ENCODE measurements at regions not wholly inside any gene's neighbourhood (a gene's known extent, or its start where the extent isn't known, plus 50 kb on each side); places are given as distances from the start of the nearest gene placed in this dataset.

- no peak for DNase-seq (ENCODE audit: low spot score)
These were observed 471.1 kb upstream of the SMIM21 start for GRCh38 chr18:75898651-75899050.

GRCh38 chr18:75897386-75897785 lies 469.9 kb upstream of the SMIM21 start:
- DNase-seq (ENCODE audit: low spot score), result no peak

- no peak for DNase-seq (ENCODE audit: low spot score)
These were observed 469.4 kb upstream of the SMIM21 start for GRCh38 chr18:75896865-75897264.

DNA sequence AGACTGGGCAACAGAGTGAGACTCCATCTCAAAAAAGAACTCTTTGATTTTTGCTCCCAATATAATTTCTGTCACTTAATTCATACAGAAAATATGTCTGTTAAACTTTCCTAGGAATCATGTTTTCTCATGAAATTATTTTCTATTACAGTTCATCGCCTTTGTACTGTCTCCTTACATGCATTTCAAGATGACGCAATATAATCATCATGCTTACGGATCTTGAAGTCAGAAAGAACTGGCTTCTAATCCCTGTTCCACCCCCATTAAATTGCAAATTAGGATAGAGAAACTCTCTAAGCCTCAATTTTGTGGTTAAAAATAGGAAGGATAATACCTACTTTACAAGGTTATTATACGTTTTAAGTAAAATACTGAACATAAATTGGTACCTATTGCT lies 467.6 kb upstream of the SMIM21 start:
- no peak for DNase-seq (ENCODE audit: low spot score)

- no peak for DNase-seq (ENCODE audit: low spot score)
These were observed 457.2 kb upstream of the SMIM21 start for GRCh38 chr18:75884728-75885127.

- no peak for DNase-seq (ENCODE audit: low spot score)
These were observed 453.5 kb upstream of the SMIM21 start for GRCh38 chr18:75880925-75881504.

DNA sequence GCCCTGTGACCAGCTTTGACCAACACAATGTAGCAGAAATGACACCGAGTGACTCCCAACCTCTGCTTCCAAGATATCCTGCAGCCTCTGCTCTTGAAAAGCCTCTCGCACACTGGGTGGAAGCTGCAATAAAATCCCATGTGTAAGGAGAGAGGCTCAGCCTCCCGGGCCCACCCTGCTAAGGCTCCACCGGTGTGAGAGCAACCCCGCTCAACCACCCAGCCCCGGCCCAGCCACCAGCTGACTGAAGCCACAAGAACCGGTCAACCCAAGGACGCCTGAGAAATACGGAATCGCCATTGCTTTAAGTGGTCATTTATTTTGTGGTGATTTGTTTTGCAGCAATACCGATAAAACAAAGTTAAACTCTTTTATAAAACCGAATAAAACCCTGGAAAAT lies 452.8 kb upstream of the SMIM21 start:
- no peak for DNase-seq (ENCODE audit: low spot score)

GRCh38 chr18:75879196-75879595 lies 451.7 kb upstream of the SMIM21 start:
- no peak for DNase-seq (ENCODE audit: low spot score)

- no peak for DNase-seq (ENCODE audit: low spot score)
These were observed 448.1 kb upstream of the SMIM21 start for GRCh38 chr18:75875559-75875958.

DNA sequence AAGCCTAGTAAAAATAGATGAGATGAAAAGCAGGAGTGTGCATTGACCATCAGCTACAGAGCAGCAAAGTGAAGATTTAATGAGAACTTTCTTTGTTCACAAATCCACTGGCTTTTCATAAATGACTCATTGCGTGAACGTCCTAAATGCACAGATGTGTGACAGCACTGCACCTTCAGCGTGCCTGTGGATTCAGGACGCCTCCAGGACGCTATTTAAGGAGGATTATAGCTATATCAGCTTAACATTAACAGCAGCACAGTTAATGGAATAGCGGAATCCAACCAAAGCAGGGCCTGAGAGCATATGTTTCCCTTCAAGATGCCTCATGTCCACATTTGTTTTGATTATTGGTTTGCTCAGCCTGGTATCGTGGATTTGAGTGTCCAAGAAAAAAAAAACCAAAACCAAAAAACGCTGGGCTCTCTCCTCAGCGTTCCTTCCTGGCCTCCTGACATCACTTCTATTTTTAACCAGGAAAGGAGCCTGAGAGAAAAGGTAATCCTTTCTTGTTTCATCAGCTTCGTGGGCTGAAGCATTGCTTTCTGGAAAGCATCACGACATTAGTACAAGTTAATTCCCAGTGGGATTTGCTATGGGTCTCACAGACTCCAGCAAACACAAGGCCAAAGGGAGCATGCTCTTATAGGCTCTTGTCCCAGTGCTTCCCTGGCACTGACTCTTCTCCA lies 447.0 kb upstream of the SMIM21 start:
- no peak for DNase-seq (ENCODE audit: low spot score)

DNA sequence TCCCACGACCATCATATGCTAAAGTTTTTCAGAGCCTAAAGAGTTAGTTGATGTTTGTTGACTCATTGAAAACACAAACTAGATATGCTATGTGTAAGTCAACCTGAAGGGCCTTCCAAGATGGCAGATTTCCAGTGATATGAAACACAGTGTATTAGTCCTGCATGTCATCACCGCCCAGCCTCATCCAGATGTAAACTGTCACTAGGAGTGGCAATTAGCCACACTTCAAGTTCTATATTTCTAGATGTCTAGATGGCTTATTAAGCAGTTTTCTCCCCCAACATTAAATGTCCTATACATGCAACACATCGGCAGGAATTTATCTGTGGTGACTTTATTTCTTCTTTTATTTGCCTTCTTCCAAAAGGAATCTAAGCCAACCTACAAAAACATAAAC lies 444.1 kb upstream of the SMIM21 start:
- no peak for DNase-seq (ENCODE audit: low spot score)

- DNase-seq (ENCODE audit: low spot score), result no peak
These were observed 441.7 kb upstream of the SMIM21 start for GRCh38 chr18:75869162-75869561.

GRCh38 chr18:75868031-75868430 lies 440.5 kb upstream of the SMIM21 start:
- DNase-seq (ENCODE audit: low spot score), result no peak

DNA sequence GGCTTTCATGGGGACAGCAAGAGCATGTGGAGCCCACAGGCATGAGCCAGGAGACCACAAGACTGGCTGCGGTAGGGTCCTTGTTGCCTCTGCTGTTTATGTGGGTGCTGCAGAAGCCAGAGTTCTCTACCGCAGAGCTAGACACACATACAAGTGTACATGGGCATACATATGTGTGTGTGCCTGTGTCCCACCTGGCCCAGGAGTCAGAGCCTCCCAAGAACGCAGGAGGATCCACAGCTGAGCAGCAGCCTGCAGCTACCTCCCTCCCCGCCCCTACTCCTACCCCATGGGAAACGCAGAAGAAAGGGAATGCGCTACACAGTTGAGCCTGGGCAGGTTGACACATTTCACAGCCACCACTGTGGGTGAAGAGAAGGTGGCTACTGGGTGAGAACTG lies 438.1 kb upstream of the SMIM21 start:
- no peak for DNase-seq (ENCODE audit: low spot score)

DNA sequence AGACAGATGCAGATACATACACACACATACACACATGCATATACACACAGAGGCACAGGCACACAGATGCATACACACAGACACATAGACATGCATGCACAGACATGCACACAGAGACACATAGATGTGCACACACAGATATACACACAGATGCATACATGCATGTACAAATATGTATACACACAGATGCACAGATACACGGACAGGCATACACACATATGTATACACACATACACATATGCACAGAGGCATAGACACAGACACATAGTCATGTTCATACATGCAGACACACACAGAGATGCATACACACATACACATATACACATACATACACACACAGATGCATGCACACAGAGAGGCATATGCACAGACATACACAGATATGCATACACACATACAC lies 437.3 kb upstream of the SMIM21 start:
- DNase-seq (ENCODE audit: low spot score), result no peak

- no peak for DNase-seq (ENCODE audit: low spot score)
These were observed 436.2 kb upstream of the SMIM21 start for GRCh38 chr18:75863696-75864095.

DNA sequence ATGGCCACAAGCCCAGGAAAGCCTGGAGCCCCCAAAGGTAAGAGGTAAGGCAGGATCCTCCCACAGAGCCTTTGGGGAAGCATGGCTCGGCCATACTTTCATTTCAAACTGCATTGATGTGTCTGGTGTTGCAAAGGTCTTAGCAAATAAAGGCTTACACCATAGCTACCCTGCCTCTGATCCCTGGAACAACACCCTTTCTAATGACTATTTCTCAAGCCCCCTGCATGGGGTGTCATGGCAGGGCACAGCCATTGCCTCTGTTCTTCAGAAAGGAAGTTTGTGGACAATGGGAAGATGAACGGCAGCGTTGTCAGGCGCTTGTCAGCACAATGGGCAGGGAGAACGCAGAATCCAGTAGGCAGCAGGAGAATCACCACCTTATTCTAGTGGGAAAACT lies 435.0 kb upstream of the SMIM21 start:
- no peak for DNase-seq (ENCODE audit: low spot score)

DNA sequence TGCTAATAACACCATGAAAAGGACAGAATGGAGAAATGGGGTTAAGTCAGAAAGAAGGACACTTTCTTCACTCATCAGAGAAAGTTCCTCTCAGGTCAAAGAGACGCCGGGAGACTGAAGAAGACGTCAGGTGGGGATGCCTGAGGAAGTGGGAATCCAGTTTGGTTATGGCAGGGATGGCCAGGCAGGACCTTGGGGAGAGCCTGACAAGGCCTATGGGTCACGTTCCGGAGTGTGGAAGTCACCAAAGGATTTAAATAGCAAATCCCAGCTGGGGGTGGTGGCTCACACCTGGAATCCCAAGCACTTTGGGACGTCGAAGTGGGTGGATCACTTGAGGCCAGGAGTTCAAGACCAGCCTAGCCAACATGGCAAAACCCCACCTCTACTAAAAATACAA lies 432.7 kb upstream of the SMIM21 start:
- no peak for DNase-seq (ENCODE audit: low spot score)

DNA sequence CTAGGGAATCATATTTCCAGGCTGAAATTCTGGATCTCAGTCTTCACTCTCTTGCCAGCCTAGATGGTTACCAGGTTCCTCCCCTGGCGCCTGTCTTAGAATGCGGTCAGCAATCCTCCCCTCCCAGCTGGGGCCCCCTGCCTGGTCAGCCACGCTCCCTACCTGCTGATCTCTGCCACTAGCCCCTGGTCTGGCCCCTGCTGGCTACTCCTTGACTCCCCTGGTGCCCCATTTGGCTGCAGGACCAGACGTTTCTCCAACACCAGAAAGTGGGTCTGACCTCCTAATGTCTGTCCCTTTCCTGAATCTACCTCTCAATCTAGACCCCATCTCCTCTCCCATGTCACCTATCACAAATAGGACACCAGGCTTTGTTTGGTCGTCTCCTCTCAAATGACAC lies 432.0 kb upstream of the SMIM21 start:
- DNase-seq (ENCODE audit: low spot score), result no peak

DNA sequence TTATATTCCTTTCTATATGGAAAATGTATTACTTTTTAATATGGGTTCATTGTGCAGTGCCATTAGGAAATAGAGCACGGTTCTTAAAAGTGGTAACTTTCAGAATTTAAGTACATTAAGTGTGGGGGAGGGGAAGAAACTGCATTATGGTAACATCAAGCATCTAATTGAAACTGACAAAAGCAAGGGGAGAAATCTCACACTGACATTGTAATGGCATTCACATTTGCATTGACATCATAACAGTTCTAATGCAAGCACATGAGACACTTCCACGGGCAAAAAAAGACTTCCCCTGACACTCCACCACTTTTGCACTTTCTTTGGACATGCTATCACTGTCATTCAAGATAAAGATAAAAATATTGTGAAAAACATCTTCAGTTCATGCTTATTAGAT lies 431.3 kb upstream of the SMIM21 start:
- no peak for DNase-seq (ENCODE audit: low spot score)

- no peak for DNase-seq (ENCODE audit: low spot score)
These were observed 430.1 kb upstream of the SMIM21 start for GRCh38 chr18:75857558-75857957.

DNA sequence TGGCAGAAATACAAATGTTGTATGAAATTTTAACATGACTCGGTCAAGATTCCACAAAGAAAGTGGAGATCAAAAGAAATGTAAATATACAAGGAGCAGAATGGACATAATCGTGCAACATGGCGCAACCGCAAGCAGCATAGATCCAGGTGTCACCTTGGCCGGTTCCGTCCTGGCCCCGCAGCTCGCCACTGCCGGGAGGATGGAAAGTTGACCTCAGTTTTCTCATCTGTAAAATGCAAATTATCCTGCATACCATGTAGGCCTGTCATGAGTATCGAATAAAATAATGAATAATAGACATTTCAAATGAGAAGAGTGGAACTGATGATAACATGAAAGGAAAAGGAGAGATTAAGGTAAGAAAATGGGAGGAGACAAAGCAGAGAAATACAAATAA lies 427.3 kb upstream of the SMIM21 start:
- DNase-seq (ENCODE audit: low spot score), result no peak

GRCh38 chr18:75854174-75854573 lies 426.7 kb upstream of the SMIM21 start:
- DNase-seq (ENCODE audit: low spot score), result no peak

GRCh38 chr18:75846321-75846720 lies 418.8 kb upstream of the SMIM21 start:
- DNase-seq (ENCODE audit: low spot score), result no peak

All from activated CD4-positive, alpha-beta T cell treated with anti-CD3 and anti-CD28 coated beads, Interleukin-2, Interleukin-4, amounts not matched to agents 100 ng/mL and 50 ng/mL, durations not matched to agents 16 hours and 8 hours (primary cell).